ENCODE measurements at regions not wholly inside any gene's neighbourhood (a gene's known extent, or its start where the extent isn't known, plus 50 kb on each side); places are given as distances from the start of the nearest gene placed in this dataset.

DNA sequence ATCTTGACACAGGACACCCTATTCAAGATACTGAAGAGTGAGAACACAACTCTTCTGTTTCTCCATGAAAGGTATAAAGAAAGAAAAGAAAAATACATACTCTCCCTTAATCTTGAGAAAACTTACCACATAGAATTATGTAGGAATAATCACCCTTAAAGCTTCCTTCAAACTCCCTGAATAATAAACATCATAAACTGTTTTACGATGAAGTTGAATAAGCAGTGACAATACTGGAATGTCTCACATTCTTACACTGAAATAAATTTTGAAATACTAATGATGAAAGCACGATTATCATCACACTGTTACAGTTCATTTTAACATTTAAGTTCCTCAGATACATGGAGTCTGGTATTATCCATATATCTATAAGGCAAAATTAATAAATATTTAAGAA is 306.2 kb downstream of the IPMK start:
- H4K20me1 ChIP-seq (ENCODE audit: insufficient read depth, low read length), result no peaks in the 10 kb centered on the region
- no peaks in the 10 kb centered on the region for H3K36me3 ChIP-seq (replicated peaks; ENCODE audit: low read depth, low read length)
- H3K4me3 ChIP-seq (ENCODE audit: low read length), result no peak overlapping the region
- no peaks in the 10 kb centered on the region for H3K27me3 ChIP-seq (ENCODE audit: low read depth, low read length)
- no peak overlapping the region for H3K4me2 ChIP-seq (ENCODE audit: low read length)
- no peak overlapping the region for H3K9ac ChIP-seq (ENCODE audit: low read length)
- no peak overlapping the region for H2AFZ ChIP-seq (ENCODE audit: low read depth, low read length)
- no peaks in the 10 kb centered on the region for H3K79me2 ChIP-seq (ENCODE audit: low read length)
- no peaks in the 10 kb centered on the region for H3K9me3 ChIP-seq (ENCODE audit: insufficient read depth, low read length)
- H3K4me1 ChIP-seq (ENCODE audit: low read length), result no peaks in the 10 kb centered on the region
- TF ChIP-seq, protein P1, sequence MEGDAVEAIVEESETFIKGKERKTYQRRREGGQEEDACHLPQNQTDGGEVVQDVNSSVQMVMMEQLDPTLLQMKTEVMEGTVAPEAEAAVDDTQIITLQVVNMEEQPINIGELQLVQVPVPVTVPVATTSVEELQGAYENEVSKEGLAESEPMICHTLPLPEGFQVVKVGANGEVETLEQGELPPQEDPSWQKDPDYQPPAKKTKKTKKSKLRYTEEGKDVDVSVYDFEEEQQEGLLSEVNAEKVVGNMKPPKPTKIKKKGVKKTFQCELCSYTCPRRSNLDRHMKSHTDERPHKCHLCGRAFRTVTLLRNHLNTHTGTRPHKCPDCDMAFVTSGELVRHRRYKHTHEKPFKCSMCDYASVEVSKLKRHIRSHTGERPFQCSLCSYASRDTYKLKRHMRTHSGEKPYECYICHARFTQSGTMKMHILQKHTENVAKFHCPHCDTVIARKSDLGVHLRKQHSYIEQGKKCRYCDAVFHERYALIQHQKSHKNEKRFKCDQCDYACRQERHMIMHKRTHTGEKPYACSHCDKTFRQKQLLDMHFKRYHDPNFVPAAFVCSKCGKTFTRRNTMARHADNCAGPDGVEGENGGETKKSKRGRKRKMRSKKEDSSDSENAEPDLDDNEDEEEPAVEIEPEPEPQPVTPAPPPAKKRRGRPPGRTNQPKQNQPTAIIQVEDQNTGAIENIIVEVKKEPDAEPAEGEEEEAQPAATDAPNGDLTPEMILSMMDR (IDR thresholded peaks at IDR 0.05; ENCODE audit: low read depth, low read length), result no peak
- no peak for TF ChIP-seq EZH2phosphoT487 (IDR thresholded peaks at IDR 0.05; ENCODE audit: low read depth)
- H3K27ac ChIP-seq (ENCODE audit: low read length), result no peak overlapping the region

DNA sequence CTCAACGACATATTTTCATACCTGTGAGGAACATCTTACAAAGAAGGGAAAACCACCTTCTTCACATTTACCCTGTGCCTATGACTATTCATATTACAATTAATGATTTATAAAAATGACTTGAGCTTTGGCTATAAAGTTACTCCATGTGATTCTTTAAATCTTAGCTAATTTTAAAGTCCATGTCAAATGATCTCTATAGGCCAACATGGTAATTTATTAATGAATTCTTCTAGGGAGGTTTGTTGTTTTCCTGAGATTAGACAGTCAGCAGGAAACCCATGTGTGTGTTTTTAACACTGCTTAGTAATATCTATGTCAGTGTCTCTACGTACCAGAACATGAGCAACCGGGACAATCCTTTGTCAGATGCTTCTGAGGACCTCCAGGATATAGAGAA is 307.3 kb downstream of the IPMK start:
- Histone ChIP-seq H4K20me1 (ENCODE audit: insufficient read depth, low read length) (no peaks in the 10 kb centered on the region), H3K79me2 (ENCODE audit: low read length) (no peaks in the 10 kb centered on the region), H3K4me3 (ENCODE audit: low read length) (no peak overlapping the region), H3K27ac (ENCODE audit: low read length) (no peak overlapping the region), H3K9me3 (ENCODE audit: insufficient read depth, low read length) (no peaks in the 10 kb centered on the region), H2AFZ (ENCODE audit: low read depth, low read length) (no peak overlapping the region), H3K9ac (ENCODE audit: low read length) (no peak overlapping the region), H3K4me1 (ENCODE audit: low read length) (no peaks in the 10 kb centered on the region), H3K36me3 (replicated peaks; ENCODE audit: low read depth, low read length) (no peaks in the 10 kb centered on the region), H3K4me2 (ENCODE audit: low read length) (no peak overlapping the region), H3K27me3 (ENCODE audit: low read depth, low read length) (no peaks in the 10 kb centered on the region)
- TF ChIP-seq, protein P1 (IDR thresholded peaks at IDR 0.05; ENCODE audit: low read depth, low read length), result no peak
- no peak for TF ChIP-seq EZH2phosphoT487 (IDR thresholded peaks at IDR 0.05; ENCODE audit: low read depth)

DNA sequence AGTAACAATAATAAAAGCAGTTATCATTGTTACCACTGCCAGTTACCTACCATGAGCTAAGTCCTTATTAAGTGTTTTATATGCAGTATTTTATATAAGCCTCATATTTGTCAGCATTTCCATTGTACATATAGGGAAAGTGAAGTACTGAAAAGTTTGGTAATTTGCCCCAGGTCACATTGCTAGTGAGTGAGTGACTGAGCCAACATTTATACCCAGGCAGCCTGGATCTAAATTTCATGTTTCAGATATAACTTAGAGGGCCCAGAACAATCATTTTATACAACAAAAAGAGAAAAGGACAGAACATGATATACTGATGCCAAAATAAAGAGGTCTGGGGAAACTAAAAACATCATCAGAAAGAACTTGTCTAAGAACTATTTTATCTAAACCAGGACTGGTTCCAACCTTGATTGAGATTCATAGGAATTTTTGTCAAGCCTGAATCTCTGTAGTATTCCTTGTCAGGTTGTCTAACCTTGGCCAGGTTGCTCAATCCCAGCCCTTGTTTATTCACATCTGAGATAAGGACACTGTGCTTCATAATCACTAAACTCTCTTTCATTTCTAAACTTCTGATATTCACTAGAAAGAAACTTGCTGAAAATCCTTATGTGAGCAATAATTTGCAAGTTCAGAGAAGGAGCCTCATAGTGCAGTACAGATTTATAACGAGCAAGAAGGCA is 308.2 kb downstream of the IPMK start:
- no peak overlapping the region for H3K9ac ChIP-seq (ENCODE audit: low read length)
- no peaks in the 10 kb centered on the region for H3K9me3 ChIP-seq (ENCODE audit: insufficient read depth, low read length)
- H3K79me2 ChIP-seq (ENCODE audit: low read length), result no peaks in the 10 kb centered on the region
- TF ChIP-seq EZH2phosphoT487 (IDR thresholded peaks at IDR 0.05; ENCODE audit: low read depth), result no peak
- TF ChIP-seq, protein P1 (IDR thresholded peaks at IDR 0.05; ENCODE audit: low read depth, low read length), result no peak
- H3K4me3 ChIP-seq (ENCODE audit: low read length), result no peak overlapping the region
- no peaks in the 10 kb centered on the region for H4K20me1 ChIP-seq (ENCODE audit: insufficient read depth, low read length)
- H3K4me1 ChIP-seq (ENCODE audit: low read length), result no peaks in the 10 kb centered on the region
- no peaks in the 10 kb centered on the region for H3K27me3 ChIP-seq (ENCODE audit: low read depth, low read length)
- no peak overlapping the region for H3K27ac ChIP-seq (ENCODE audit: low read length)
- H3K36me3 ChIP-seq (replicated peaks; ENCODE audit: low read depth, low read length), result no peaks in the 10 kb centered on the region
- no peak overlapping the region for H3K4me2 ChIP-seq (ENCODE audit: low read length)
- no peak overlapping the region for H2AFZ ChIP-seq (ENCODE audit: low read depth, low read length)

DNA sequence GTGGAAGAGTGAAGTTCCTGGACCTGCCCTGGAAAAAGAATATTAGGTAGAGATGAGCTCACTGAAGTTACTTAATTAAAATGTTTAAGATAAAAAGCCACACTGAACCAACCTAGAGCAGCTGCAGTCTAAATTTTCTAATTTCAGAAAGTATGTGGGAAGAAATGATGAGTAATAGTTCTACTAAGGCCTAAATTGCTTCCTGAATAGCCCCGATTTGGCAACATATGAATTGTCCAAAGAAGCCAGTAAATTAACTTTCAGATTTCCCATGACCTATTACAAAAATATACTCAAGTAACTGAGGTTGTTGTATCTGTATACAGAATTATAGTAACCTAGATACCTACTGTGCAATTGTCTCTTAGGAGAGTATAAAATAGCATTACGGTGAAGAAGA is 312.6 kb downstream of the IPMK start:
- H3K9ac ChIP-seq (ENCODE audit: low read length), result no peak overlapping the region
- no peak overlapping the region for H3K27ac ChIP-seq (ENCODE audit: low read length)
- no peak overlapping the region for H3K4me2 ChIP-seq (ENCODE audit: low read length)
- no peaks in the 10 kb centered on the region for H3K79me2 ChIP-seq (ENCODE audit: low read length)
- H4K20me1 ChIP-seq (ENCODE audit: insufficient read depth, low read length), result no peaks in the 10 kb centered on the region
- no peaks in the 10 kb centered on the region for H3K4me1 ChIP-seq (ENCODE audit: low read length)
- no peak overlapping the region for H3K4me3 ChIP-seq (ENCODE audit: low read length)
- H2AFZ ChIP-seq (ENCODE audit: low read depth, low read length), result no peak overlapping the region
- no peak for TF ChIP-seq EZH2phosphoT487 (IDR thresholded peaks at IDR 0.05; ENCODE audit: low read depth)
- TF ChIP-seq, protein P1 (IDR thresholded peaks at IDR 0.05; ENCODE audit: low read depth, low read length), result no peak
- H3K9me3 ChIP-seq (ENCODE audit: insufficient read depth, low read length), result no peaks in the 10 kb centered on the region
- H3K27me3 ChIP-seq (ENCODE audit: low read depth, low read length), result no peaks in the 10 kb centered on the region
- no peaks in the 10 kb centered on the region for H3K36me3 ChIP-seq (replicated peaks; ENCODE audit: low read depth, low read length)

All from OCI-LY3 (cell line).